Tibial artery (tissue), 4 donors: ENCODE measurements at regions not wholly inside any gene's neighbourhood (a gene's known extent, or its start where the extent isn't known, plus 50 kb on each side); places are given as distances from the start of the nearest gene placed in this dataset.
A peak's percentile ranks its signal among the peaks of the same experiment; 100 is the strongest.
"Not testable (repeated sequence)": the region's sequence is repeated elsewhere in the genome, so short reads cannot be mapped to it uniquely, and the experiment has no call there.

ENCODE experiments used
- DNase-seq, 2 donors: peaks; one replicate each; pipeline ENCODE4 v3.0.0-alpha.2; 2019
- H3K27ac ChIP-seq, 2 donors: fragments of 200-600 bp; sonication (generic) in 1 of 2; 1 replicate in 1 of 2; 2 replicates in 1 of 2; pipeline ENCODE4 v1.5.1; 2018 to 2019; ENCODE audit warnings: mild to moderate bottlenecking in 1 of 2
- H3K27me3 ChIP-seq, 2 donors: fragments of 200-600 bp; sonication (generic) in 1 of 2; one replicate each; pipeline versions ENCODE4 v1.5.1 to v1.6.0; 2016 to 2019
- H3K36me3 ChIP-seq, 3 donors: fragments of 200-600 bp; sonication (generic) in 2 of 3; one replicate each; pipeline ENCODE4 v1.5.1; 2016 to 2019; ENCODE audit warnings: mild to moderate bottlenecking in 2 of 3
- H3K4me1 ChIP-seq, 4 donors: fragments of 200-600 bp; sonication (generic) in 2 of 4; 1 replicate in 3 of 4; 2 replicates in 1 of 4; pipeline ENCODE4 v1.5.1; 2016 to 2019
- H3K4me3 ChIP-seq, 2 donors: fragments of 200-600 bp; sonication (generic) in 1 of 2; 1 replicate in 1 of 2; 2 replicates in 1 of 2; pipeline ENCODE4 v1.5.1; 2018 to 2019; ENCODE audit warnings: mild to moderate bottlenecking in 2 of 2
- H3K9me3 ChIP-seq, 3 donors: fragments of 200-600 bp; sonication (generic) in 1 of 3; one replicate each; pipeline ENCODE4 v1.5.1; 2016 to 2019
- intact Hi-C: fragments of 100-400 bp; cut with DNase I; formaldehyde crosslinking; loops from one replicate; pipeline ENCODE4 v1.15.0; 2023; ENCODE audit warnings: low total_unique reads
- TF ChIP-seq, protein P1 (sequence below), 2 experiments: fragments of 200-600 bp in 1 of 2; fragments of 450-650 bp in 1 of 2; IDR thresholded peaks; one replicate each; pipeline ENCODE4 v1.5.1; 2017 to 2019; ENCODE audit warnings: antibody characterized with exemption in 2 of 2, mild to moderate bottlenecking in 1 of 2, moderate library complexity in 1 of 2

DNA sequence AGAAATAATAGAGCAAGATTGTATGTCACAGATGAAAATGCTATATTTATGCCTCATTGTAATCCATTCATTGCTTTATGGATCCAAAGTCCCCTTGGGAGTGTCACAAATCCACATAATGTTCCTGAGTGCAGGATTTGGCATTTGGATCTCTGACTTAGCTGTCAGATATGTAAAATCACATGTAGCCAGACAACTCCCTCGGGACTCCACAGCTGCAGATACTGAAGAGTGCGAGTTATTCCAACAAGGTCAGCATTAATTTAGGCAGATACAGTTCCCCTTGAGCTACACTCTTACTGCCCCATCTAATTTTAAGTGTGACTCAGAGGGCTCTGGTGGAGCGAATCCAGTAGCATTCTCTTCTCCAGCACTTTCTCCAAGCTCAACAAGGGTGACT, 433.2 kb downstream of the CD83 start:
- no peak overlapping the region for H3K4me3 ChIP-seq
- H3K4me1 ChIP-seq: peaks cover 0 to 10% (median 3%) of the 10 kb centered on the region in 4 donors
- H3K27ac ChIP-seq: no peak overlapping the region
- intact Hi-C loops: no loop called here
- no peaks in the 10 kb centered on the region for H3K27me3 ChIP-seq
- TF ChIP-seq, protein P1, sequence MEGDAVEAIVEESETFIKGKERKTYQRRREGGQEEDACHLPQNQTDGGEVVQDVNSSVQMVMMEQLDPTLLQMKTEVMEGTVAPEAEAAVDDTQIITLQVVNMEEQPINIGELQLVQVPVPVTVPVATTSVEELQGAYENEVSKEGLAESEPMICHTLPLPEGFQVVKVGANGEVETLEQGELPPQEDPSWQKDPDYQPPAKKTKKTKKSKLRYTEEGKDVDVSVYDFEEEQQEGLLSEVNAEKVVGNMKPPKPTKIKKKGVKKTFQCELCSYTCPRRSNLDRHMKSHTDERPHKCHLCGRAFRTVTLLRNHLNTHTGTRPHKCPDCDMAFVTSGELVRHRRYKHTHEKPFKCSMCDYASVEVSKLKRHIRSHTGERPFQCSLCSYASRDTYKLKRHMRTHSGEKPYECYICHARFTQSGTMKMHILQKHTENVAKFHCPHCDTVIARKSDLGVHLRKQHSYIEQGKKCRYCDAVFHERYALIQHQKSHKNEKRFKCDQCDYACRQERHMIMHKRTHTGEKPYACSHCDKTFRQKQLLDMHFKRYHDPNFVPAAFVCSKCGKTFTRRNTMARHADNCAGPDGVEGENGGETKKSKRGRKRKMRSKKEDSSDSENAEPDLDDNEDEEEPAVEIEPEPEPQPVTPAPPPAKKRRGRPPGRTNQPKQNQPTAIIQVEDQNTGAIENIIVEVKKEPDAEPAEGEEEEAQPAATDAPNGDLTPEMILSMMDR (IDR thresholded peaks at IDR 0.05): no peak
- peak in 1 of 2 donors; percentile 31 for DNase-seq
- H3K36me3 ChIP-seq: no peaks in the 10 kb centered on the region
- H3K9me3 ChIP-seq: no peaks in the 10 kb centered on the region

DNA sequence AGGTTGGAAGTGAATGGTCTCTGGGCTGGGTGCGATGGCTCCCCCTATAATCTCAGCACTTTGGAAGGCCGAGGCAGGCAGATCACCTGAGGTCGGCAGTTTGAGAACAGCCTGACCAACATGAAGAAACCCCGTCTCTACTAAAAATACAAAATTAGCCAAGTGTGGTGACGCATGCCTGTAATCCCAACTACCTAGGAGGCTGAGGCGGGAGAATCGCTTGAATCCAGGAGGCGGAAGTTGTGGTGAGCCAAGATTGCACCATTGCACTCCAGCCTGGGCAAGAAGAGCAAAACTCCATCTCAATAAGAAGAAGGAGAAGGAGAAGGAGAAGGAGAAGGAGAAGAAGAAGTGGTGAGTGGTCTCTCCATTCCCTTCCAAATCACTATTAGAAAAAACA, 434.0 kb downstream of the CD83 start:
- H3K36me3 ChIP-seq, DNase-seq, intact Hi-C loops, H3K9me3 ChIP-seq, H3K27ac ChIP-seq, H3K4me3 ChIP-seq, H3K27me3 ChIP-seq, H3K4me1 ChIP-seq: not testable (repeated sequence)

DNA sequence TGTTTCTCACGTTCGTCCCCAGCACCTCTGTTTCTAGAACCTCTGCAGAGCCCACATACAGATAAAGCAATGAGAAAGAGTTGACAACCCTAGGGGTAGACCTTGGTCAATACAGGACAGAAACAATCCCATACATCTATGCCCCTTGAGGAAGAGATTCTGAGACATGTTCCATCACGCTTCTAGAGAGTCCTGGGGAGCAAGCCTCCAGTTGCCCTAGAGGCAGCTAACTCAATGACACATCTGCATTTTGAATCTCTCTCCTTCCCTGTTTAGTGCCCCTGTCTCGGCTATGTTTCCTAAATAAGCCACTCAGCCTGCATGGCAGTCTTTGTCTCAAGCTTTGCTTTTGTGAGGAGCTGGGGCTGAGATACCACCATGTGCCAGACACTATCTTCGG, 435.3 kb downstream of the CD83 start:
- Histone ChIP-seq H3K36me3 (no peaks in the 10 kb centered on the region), H3K27me3 (no peaks in the 10 kb centered on the region), H3K27ac (no peak overlapping the region), H3K9me3 (no peaks in the 10 kb centered on the region), H3K4me1 (peaks cover 0 to 10% (median 3%) of the 10 kb centered on the region in 4 donors), H3K4me3 (no peak overlapping the region)
- TF ChIP-seq, protein P1 (IDR thresholded peaks at IDR 0.05): no peak
- DNase-seq: no peak
- intact Hi-C loops: no loop called here

DNA sequence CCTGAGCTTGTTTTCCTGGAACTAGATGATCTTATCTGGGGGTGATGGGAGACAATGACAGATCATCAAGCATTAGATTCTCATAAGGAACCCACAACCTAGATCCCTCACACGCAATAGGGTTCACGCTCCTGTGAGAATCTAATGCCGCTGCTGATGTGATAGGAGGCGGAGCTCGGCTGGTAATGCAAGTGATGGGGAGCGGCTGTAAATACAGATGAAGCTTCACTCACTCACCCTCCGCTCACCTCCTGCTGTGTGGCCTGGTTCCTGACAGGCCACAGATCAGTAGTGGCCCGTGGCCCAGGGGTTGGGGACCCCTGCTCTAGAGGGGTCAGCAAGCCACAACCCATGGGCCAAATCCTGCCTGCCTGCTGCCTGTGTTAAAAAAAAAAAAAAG, 435.9 kb downstream of the CD83 start:
- DNase-seq: no peak
- H3K4me1 ChIP-seq: peaks cover 0 to 10% (median 3%) of the 10 kb centered on the region in 4 donors

DNA sequence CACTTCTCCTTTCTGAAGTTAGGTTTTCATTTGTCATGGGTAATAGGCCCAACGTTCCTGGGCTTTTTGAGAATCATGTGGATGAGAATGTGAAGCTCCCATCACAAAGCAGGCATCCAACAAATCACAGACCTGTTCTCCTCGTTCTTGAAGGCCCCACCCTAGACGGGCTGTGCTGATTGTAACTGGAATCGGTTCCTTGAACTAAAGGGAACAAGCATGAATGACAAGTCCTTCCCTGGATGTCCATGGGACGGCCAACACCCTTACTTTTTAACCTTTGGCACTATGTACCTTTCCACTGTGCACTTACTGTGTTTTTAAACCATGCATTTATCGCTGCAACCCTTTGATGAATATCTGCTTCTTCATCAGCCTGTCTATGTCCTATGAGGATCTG, 438.2 kb downstream of the CD83 start:
- Histone ChIP-seq H3K4me1 (peaks cover 0 to 9% (median 3%) of the 10 kb centered on the region in 4 donors), H3K4me3 (no peak overlapping the region), H3K36me3 (no peaks in the 10 kb centered on the region), H3K27me3 (peaks cover 0 to 3% of the 10 kb centered on the region in 2 donors), H3K9me3 (no peaks in the 10 kb centered on the region), H3K27ac (no peak overlapping the region)
- intact Hi-C loops: no loop called here
- TF ChIP-seq, protein P1 (IDR thresholded peaks at IDR 0.05): no peak
- DNase-seq: no peak

More for the DNA sequence above, 435.9 kb downstream of the CD83 start:
- no peaks in the 10 kb centered on the region for H3K27me3 ChIP-seq
- TF ChIP-seq, protein P1 (IDR thresholded peaks at IDR 0.05): no peak
- no peak overlapping the region for H3K4me3 ChIP-seq
- no peak overlapping the region for H3K27ac ChIP-seq
- no peaks in the 10 kb centered on the region for H3K36me3 ChIP-seq
- no peaks in the 10 kb centered on the region for H3K9me3 ChIP-seq
- intact Hi-C loops: no loop called here

DNA sequence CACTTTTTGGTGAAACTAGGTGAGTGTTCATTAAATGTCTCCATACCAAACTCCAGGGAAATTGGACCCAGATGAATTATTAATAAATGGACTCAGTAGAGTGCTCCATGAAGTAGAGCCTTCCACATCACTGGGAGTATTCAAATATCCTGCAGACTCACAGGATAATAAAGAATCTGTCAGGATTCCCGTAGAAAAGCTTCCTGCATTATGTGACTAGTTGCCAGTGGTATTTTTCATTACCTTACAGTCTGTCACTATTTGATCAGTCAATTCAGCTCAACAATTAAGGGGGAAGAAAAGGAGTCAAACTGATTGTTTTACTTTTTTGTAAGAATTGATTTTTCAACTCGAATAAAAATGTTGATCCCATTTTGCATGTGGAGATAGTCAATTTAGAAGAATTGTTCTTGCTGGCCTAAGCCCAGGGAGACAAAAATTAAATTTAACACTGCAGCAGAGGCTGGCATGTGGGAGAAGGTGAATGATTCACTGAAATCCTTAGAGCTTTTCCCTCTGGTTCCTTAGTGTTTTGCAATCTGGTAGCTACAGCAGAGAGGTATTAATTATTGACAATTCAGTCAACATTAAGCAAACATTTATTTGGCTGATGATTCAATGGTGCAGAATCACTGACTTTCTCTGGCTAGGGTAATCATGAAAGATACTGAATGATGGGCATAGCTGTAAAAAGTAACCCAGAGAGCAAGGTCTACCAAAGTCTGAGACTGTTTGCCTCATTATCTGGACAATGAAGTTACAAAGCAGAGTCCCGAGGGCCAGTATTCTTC, 442.4 kb downstream of the CD83 start:
- no peak for DNase-seq
- Histone ChIP-seq H3K9me3 (no peaks in the 10 kb centered on the region), H3K36me3 (no peaks in the 10 kb centered on the region), H3K4me1 (no peaks in the 10 kb centered on the region), H3K4me3 (no peak overlapping the region), H3K27me3 (peaks cover 0 to 3% of the 10 kb centered on the region in 2 donors), H3K27ac (no peak overlapping the region)
- TF ChIP-seq, protein P1 (IDR thresholded peaks at IDR 0.05): no peak
- intact Hi-C loops: no loop called here

DNA sequence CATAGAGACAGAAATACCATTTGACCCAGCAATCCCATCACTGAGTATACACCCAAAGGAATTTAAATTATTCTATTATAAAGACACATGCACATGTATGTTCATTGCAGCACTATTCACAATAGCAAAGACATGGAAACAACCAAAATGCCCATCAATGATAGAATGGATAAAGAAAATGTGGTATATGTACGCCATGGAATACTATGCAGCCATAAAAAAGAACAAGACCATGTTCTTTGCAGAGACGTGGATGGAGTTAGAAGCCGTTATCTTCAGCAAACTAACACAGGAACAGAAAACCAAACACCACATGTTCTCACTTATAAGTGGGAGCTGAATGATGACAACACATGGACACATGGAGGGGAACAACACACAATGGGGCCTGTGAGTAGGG, 444.0 kb downstream of the CD83 start:
- H3K27ac ChIP-seq, intact Hi-C loops: not testable (repeated sequence)

More for the DNA sequence above, 444.0 kb downstream of the CD83 start:
- H3K27me3 ChIP-seq, H3K4me3 ChIP-seq, H3K4me1 ChIP-seq, H3K9me3 ChIP-seq, DNase-seq, H3K36me3 ChIP-seq: not testable (repeated sequence)
